ENCODE measurements at regions not wholly inside any gene's neighbourhood (a gene's known extent, or its start where the extent isn't known, plus 50 kb on each side); places are given as distances from the start of the nearest gene placed in this dataset.

DNA sequence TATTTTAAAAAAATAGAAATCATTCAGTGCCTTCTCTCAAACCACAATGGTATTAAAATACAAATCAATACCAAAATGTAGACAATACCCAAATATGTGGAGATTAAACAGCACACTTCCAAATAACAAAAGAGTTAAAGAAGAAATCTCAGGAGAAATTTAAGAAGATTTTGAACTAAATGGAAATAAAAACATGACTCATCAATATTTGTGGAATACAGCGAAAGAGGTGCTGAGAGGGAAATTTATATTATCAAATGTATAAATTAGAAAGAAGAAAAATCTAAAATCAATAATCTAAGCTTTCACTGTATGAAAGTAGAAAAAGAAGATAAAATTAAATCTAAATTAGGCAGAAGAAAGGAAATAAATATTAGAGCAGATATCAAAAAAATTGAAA lies 233.1 kb downstream of the RPIA start:
- H3K4me3 ChIP-seq (ENCODE audit: low read depth, low read length), result no peak overlapping the region
- DNase-seq (ENCODE audit: low read depth, low spot score), result no peak
- TF ChIP-seq CTCF (IDR thresholded peaks at IDR 0.05; ENCODE audit: insufficient read depth, low read length, missing control alignments), result no peak
- ChIA-PET CTCF (interaction anchor here (1.1 kb wide), 1 partner anchor 45 kb away, joined by 3 read pairs; no protein-coding TSS in a partner anchor), POLR2A (no interaction called here)

DNA sequence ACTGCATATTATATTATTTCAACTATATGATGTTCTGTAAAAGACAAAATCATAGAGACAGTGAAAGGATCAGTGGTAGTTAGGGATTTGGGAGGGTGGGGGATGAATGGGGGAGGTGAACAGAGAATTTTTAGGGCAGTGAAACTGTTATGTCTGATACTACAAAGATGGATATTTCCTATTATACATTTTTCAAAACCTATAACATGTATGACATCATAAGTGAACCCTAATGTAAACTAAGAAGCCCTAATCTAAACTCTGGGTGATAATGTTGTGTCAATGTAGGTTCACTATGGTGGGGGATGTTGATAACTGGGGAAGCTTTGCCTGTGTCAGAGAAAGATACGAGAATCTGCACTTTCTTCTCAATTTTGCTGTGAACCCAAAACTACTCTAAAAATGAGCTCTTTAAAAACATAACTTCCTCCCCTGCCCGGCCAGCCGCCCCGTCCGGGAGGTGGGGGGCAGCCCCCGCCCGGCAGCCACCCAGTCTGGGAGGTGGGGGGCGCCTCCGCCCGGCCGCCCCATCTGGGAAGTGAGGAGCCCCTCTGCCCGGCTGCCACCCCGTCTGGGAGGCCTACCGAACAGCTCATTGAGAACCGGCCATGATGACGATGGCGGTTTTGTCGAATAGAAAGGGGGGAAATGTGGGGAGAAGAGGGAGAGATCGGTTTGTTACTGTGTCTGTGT lies 234.4 kb downstream of the RPIA start:
- ChIA-PET POLR2A (no interaction called here), CTCF (no interaction called here)
- no peak for DNase-seq (ENCODE audit: low read depth, low spot score)
- no peak for TF ChIP-seq CTCF (IDR thresholded peaks at IDR 0.05; ENCODE audit: insufficient read depth, low read length, missing control alignments)
- H3K4me3 ChIP-seq (ENCODE audit: low read depth, low read length), result no peak overlapping the region

GRCh38 chr2:88927128-88927527 lies 235.7 kb downstream of the RPIA start:
- no peak for TF ChIP-seq CTCF (IDR thresholded peaks at IDR 0.05; ENCODE audit: insufficient read depth, low read length, missing control alignments)
- ChIA-PET POLR2A (no interaction called here), CTCF (interaction anchor here (0.9 kb wide), 1 partner anchor 8 kb away, joined by 3 read pairs; no protein-coding TSS in a partner anchor)
- no peak overlapping the region for H3K4me3 ChIP-seq (ENCODE audit: low read depth, low read length)
- no peak for DNase-seq (ENCODE audit: low read depth, low spot score)

- DNase-seq (ENCODE audit: low read depth, low spot score), result no peak
- ChIA-PET CTCF (interaction anchor here (0.6 to 1.2 kb wide), 3 partner anchors 12 to 95 kb away, joined by 3 read pairs; no protein-coding TSS in a partner anchor), POLR2A (interaction anchor here (0.7 kb wide), 1 partner anchor 27 kb away, joined by 3 read pairs; no protein-coding TSS in a partner anchor)
- no peak overlapping the region for H3K4me3 ChIP-seq (ENCODE audit: low read depth, low read length)
- TF ChIP-seq CTCF (IDR thresholded peaks at IDR 0.05; ENCODE audit: insufficient read depth, low read length, missing control alignments), result no peak
Observed at GRCh38 chr2:88930659-88931058, 239.2 kb downstream of the RPIA start.

- CTCF ChIA-PET, result no interaction called here
- DNase-seq (ENCODE audit: low read depth, low spot score), result no peak
- no peak for TF ChIP-seq CTCF (IDR thresholded peaks at IDR 0.05; ENCODE audit: insufficient read depth, low read length, missing control alignments)
- H3K4me3 ChIP-seq (ENCODE audit: low read depth, low read length), result no peak overlapping the region
- POLR2A ChIA-PET, result no interaction called here
Observed at GRCh38 chr2:88932686-88933085, 241.2 kb downstream of the RPIA start.

- ChIA-PET CTCF (no interaction called here), POLR2A (no interaction called here)
Observed at GRCh38 chr2:88933091-88933490, 241.6 kb downstream of the RPIA start.

More at GRCh38 chr2:88933091-88933490, 241.6 kb downstream of the RPIA start:
- no peak for DNase-seq (ENCODE audit: low read depth, low spot score)
- H3K4me3 ChIP-seq (ENCODE audit: low read depth, low read length), result no peak overlapping the region
- no peak for TF ChIP-seq CTCF (IDR thresholded peaks at IDR 0.05; ENCODE audit: insufficient read depth, low read length, missing control alignments)

All from AG04449 (cell line).